PC-3 (cell line): ENCODE measurements at regions not wholly inside any gene's neighbourhood (a gene's known extent, or its start where the extent isn't known, plus 50 kb on each side); places are given as distances from the start of the nearest gene placed in this dataset.

Experiments
- ATAC-seq: fragments of 200-7000 bp; cut with Tn5 transposase; 2 replicates; pipeline ENCODE4 v1.9.1; 2020; ENCODE audit warnings: mild to moderate bottlenecking, moderate library complexity
- BruUV-seq: library from RNA; stranded (reverse); fragments of 400-500 nt; replicated peaks from 2 replicates; lab custom pipeline; 2021; lab: Mats Ljungman, UMichigan
- CTCF ChIA-PET: fragments of 300-600 bp; sonication (Branson Sonifier 250); formaldehyde crosslinking; loops from one replicate; lab custom pipeline; 2022; ENCODE audit warnings: antibody characterized with exemption; lab: Charles Lee
- POLR2A ChIA-PET: fragments of 300-600 bp; sonication (Branson Sonifier 250); formaldehyde crosslinking; loops from one replicate; lab custom pipeline; 2022; ENCODE audit warnings: antibody characterized with exemption; ENCODE audit not compliant: unreplicated experiment; lab: Charles Lee
- DNase-seq: peaks from one replicate; pipeline ENCODE4 v3.0.0-alpha.2; 2015
- H2AFZ ChIP-seq: fragments of 300-600 bp; sonication (generic); 2 replicates; pipeline ENCODE4 v1.6.0; 2016; ENCODE audit warnings: antibody characterized with exemption, low read length
- H3F3A ChIP-seq: fragments of 300-600 bp; sonication (generic); one replicate; pipeline ENCODE4 v1.6.0; 2017; ENCODE audit warnings: antibody characterized with exemption, low read length, control low read depth, mild to moderate bottlenecking; ENCODE audit not compliant: unreplicated experiment
- H3K27ac ChIP-seq: fragments of 300-600 bp; sonication (generic); 2 replicates; pipeline ENCODE4 v1.5.1; 2016; ENCODE audit warnings: mild to moderate bottlenecking, low read length
- H3K27me3 ChIP-seq: fragments of 300-600 bp; sonication (generic); 2 replicates; pipeline ENCODE4 v1.6.1; 2016; ENCODE audit warnings: low read length, mixed read lengths
- H3K36me3 ChIP-seq: fragments of 300-600 bp; sonication (generic); 2 replicates; pipeline ENCODE4 v1.6.1; 2016; ENCODE audit warnings: low read depth, mixed run types, low read length, mixed read lengths
- H3K4me1 ChIP-seq: fragments of 300-600 bp; sonication (generic); 2 replicates; pipeline ENCODE4 v1.5.1; 2016; ENCODE audit warnings: low read length; ENCODE audit not compliant: insufficient read depth
- H3K4me2 ChIP-seq: fragments of 300-600 bp; sonication (generic); 2 replicates; pipeline ENCODE4 v1.6.0; 2016; ENCODE audit warnings: low read length
- H3K4me3 ChIP-seq: fragments of 300-600 bp; sonication (generic); 2 replicates; pipeline ENCODE4 v1.5.1; 2016; ENCODE audit warnings: mild to moderate bottlenecking, low read length, mixed read lengths
- H3K79me2 ChIP-seq: fragments of 300-600 bp; sonication (generic); 2 replicates; pipeline ENCODE4 v1.6.1; 2017; ENCODE audit warnings: low read length, mixed read lengths
- H3K9ac ChIP-seq: fragments of 300-600 bp; sonication (generic); 2 replicates; pipeline ENCODE4 v1.6.0; 2016; ENCODE audit warnings: mild to moderate bottlenecking, low read length
- H3K9me2 ChIP-seq: fragments of 300-600 bp; sonication (generic); replicated peaks from 2 replicates; pipeline ENCODE4 v1.6.1; 2016; ENCODE audit warnings: mixed run types, low read length, mixed read lengths
- H3K9me3 ChIP-seq: fragments of 300-600 bp; sonication (generic); 2 replicates; pipeline ENCODE4 v1.6.1; 2016; ENCODE audit warnings: low read length, mixed read lengths
- H4K20me1 ChIP-seq: fragments of 300-600 bp; sonication (generic); 2 replicates; pipeline ENCODE4 v1.6.1; 2016; ENCODE audit warnings: low read length, mixed read lengths
- CTCF ChIP-seq: fragments of 300-600 bp; sonication (generic); conservative IDR thresholded peaks from 2 replicates; pipeline ENCODE4 v1.5.1; 2017; ENCODE audit warnings: antibody characterized with exemption, low read depth, mild to moderate bottlenecking, low read length
- EZH2 ChIP-seq: fragments of 300-600 bp; sonication (generic); IDR thresholded peaks from one replicate; pipeline ENCODE4 v1.6.1; 2017; ENCODE audit warnings: antibody characterized with exemption, mild to moderate bottlenecking, low read length; ENCODE audit not compliant: unreplicated experiment
- EZH2phosphoT487 ChIP-seq: fragments of 300-600 bp; sonication (generic); IDR thresholded peaks from 2 replicates; pipeline ENCODE4 v1.6.1; 2018; ENCODE audit warnings: mild to moderate bottlenecking, antibody characterized with exemption, low read length, borderline replicate concordance
- intact Hi-C: fragments of 100-400 bp; cut with micrococcal nuclease; formaldehyde crosslinking; loops from 2 replicates; pipeline ENCODE4 v1.9.0; 2023

- no peak for TF ChIP-seq EZH2phosphoT487
- TF ChIP-seq CTCF, result no peak
- TF ChIP-seq EZH2, result no peak
- Histone ChIP-seq H3F3A (no peaks in the 10 kb centered on the region), H3K9ac (no peak overlapping the region), H3K9me3 (no peaks in the 10 kb centered on the region), H3K79me2 (no peaks in the 10 kb centered on the region), H3K27ac (no peak overlapping the region), H3K36me3 (no peaks in the 10 kb centered on the region), H2AFZ (no peak overlapping the region), H3K9me2 (no peaks in the 10 kb centered on the region), H3K4me3 (no peak overlapping the region), H3K4me2 (no peak overlapping the region), H3K27me3 (no peaks in the 10 kb centered on the region), H3K4me1 (no peaks in the 10 kb centered on the region), H4K20me1 (no peaks in the 10 kb centered on the region)
- BruUV-seq, result no TSS peak
- POLR2A ChIA-PET, result no interaction called here
- ATAC-seq (no peak), DNase-seq (no peak)
- intact Hi-C loops, result no loop called here
- CTCF ChIA-PET, result no interaction called here
Observed at GRCh38 chr5:117679046-117679445, 1104.4 kb upstream of the SEMA6A start.

- Histone ChIP-seq H3K27me3 (no peaks in the 10 kb centered on the region), H3K79me2 (no peaks in the 10 kb centered on the region), H3K9ac (no peak overlapping the region), H3K9me2 (no peaks in the 10 kb centered on the region), H3K36me3 (no peaks in the 10 kb centered on the region), H3K4me1 (no peaks in the 10 kb centered on the region), H3K27ac (no peak overlapping the region), H4K20me1 (no peaks in the 10 kb centered on the region), H3F3A (no peaks in the 10 kb centered on the region), H3K4me3 (no peak overlapping the region), H3K4me2 (no peak overlapping the region), H2AFZ (no peak overlapping the region), H3K9me3 (no peaks in the 10 kb centered on the region)
- BruUV-seq, result no TSS peak
- POLR2A ChIA-PET, result no interaction called here
- CTCF ChIA-PET, result no interaction called here
- DNase-seq (no peak), ATAC-seq (no peak)
- no peak for TF ChIP-seq EZH2
- TF ChIP-seq EZH2phosphoT487, result no peak
- no peak for TF ChIP-seq CTCF
- intact Hi-C loops, result no loop called here
Observed at GRCh38 chr5:117675646-117676045, 1101.0 kb upstream of the SEMA6A start.

GRCh38 chr5:117671551-117671950 is 1096.9 kb upstream of the SEMA6A start:
- H3K4me2 ChIP-seq, result no peak overlapping the region
- POLR2A ChIA-PET, result no interaction called here
- no peaks in the 10 kb centered on the region for H3K79me2 ChIP-seq
- no peaks in the 10 kb centered on the region for H3K9me3 ChIP-seq
- no peak overlapping the region for H3K9ac ChIP-seq
- no peak overlapping the region for H3K27ac ChIP-seq
- H3K4me1 ChIP-seq, result no peaks in the 10 kb centered on the region
- ATAC-seq (no peak), DNase-seq (no peak)
- H2AFZ ChIP-seq, result no peak overlapping the region
- no peak overlapping the region for H3K4me3 ChIP-seq
- no peaks in the 10 kb centered on the region for H3K27me3 ChIP-seq
- BruUV-seq, result no TSS peak
- no peaks in the 10 kb centered on the region for H4K20me1 ChIP-seq
- H3K9me2 ChIP-seq, result no peaks in the 10 kb centered on the region
- H3K36me3 ChIP-seq, result no peaks in the 10 kb centered on the region
- TF ChIP-seq CTCF, result no peak
- TF ChIP-seq EZH2phosphoT487, result no peak
- TF ChIP-seq EZH2, result no peak
- intact Hi-C loops, result no loop called here
- CTCF ChIA-PET, result no interaction called here
- no peaks in the 10 kb centered on the region for H3F3A ChIP-seq
